ENCODE measurements at regions not wholly inside any gene's neighbourhood (a gene's known extent, or its start where the extent isn't known, plus 50 kb on each side); places are given as distances from the start of the nearest gene placed in this dataset.

GRCh38 chr2:145268931-145269330 is 749.0 kb upstream of the ZEB2 start:
- H3K4me1 Mint-ChIP-seq: no peaks in the 10 kb centered on the region
- no peak overlapping the region for H3K4me3 Mint-ChIP-seq
- no peaks in the 10 kb centered on the region for H3K27me3 Mint-ChIP-seq
- no peaks in the 10 kb centered on the region for H3K36me3 Mint-ChIP-seq
- no peak overlapping the region for H3K27ac Mint-ChIP-seq
- H3K9me3 Mint-ChIP-seq: peaks cover 7% of the 10 kb centered on the region

- no peaks in the 10 kb centered on the region for H3K4me1 Mint-ChIP-seq
Measured at GRCh38 chr2:145267451-145267850, 747.5 kb upstream of the ZEB2 start.

DNA sequence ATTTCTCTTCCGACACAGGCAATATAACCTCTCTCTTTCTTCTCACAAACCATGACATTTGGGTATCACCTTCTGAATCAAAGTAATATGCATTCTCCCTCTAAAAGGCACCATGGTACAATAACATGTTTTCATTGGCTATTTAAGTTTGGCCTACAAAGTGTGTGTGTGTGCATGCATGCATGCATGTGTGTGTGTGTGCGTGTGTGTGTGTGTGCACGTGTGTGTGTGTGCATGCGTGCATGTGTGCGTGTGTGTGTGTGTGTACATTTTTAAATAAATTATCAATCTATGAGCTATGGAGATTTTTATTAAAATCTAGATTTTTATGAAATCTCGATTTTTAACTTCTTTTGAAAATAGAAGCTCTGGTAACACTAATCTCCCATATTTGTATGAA is 745.3 kb upstream of the ZEB2 start:
- Mint-ChIP-seq H3K4me3 (no peak overlapping the region), H3K4me1 (no peaks in the 10 kb centered on the region), H3K9me3 (no peaks in the 10 kb centered on the region), H3K36me3 (no peaks in the 10 kb centered on the region), H3K27ac (no peak overlapping the region), H3K27me3 (no peaks in the 10 kb centered on the region)

More at GRCh38 chr2:145267451-145267850, 747.5 kb upstream of the ZEB2 start:
- H3K27me3 Mint-ChIP-seq: no peaks in the 10 kb centered on the region
- H3K4me3 Mint-ChIP-seq: no peak overlapping the region
- no peaks in the 10 kb centered on the region for H3K36me3 Mint-ChIP-seq
- H3K27ac Mint-ChIP-seq: no peak overlapping the region
- peaks cover 4% of the 10 kb centered on the region for H3K9me3 Mint-ChIP-seq

- Mint-ChIP-seq H3K36me3 (no peaks in the 10 kb centered on the region), H3K27ac (no peak overlapping the region), H3K9me3 (no peaks in the 10 kb centered on the region), H3K4me3 (no peak overlapping the region), H3K27me3 (no peaks in the 10 kb centered on the region), H3K4me1 (no peaks in the 10 kb centered on the region)
Measured at GRCh38 chr2:145260674-145261073, 740.8 kb upstream of the ZEB2 start.

DNA sequence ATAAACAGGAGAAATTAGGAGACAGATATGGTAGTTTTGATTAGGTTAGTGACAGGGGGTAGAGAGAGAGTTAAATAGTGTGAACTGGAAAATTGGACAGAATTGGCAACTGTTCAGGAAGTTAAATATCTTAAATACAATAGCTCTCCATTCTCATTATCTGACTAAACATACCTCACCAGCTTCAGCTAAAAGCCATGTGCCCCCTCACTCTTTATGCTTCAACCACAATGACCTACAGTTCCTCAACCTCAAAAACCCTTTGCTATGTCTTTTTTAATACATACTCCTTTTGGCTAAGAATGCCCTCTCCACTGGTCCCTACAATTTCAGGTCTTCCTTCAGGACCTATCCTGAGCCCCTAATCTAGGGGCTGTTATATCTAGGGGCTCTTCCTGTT is 740.2 kb upstream of the ZEB2 start:
- Mint-ChIP-seq H3K4me3 (no peak overlapping the region), H3K27ac (no peak overlapping the region), H3K9me3 (no peaks in the 10 kb centered on the region), H3K27me3 (no peaks in the 10 kb centered on the region), H3K4me1 (no peaks in the 10 kb centered on the region), H3K36me3 (no peaks in the 10 kb centered on the region)

GRCh38 chr2:145258903-145259579 is 739.1 kb upstream of the ZEB2 start:
- Mint-ChIP-seq H3K36me3 (no peaks in the 10 kb centered on the region), H3K4me1 (no peaks in the 10 kb centered on the region), H3K27me3 (no peaks in the 10 kb centered on the region), H3K27ac (no peak overlapping the region), H3K4me3 (no peak overlapping the region), H3K9me3 (no peaks in the 10 kb centered on the region)

- no peaks in the 10 kb centered on the region for H3K27me3 Mint-ChIP-seq
- H3K36me3 Mint-ChIP-seq: no peaks in the 10 kb centered on the region
- H3K4me1 Mint-ChIP-seq: no peaks in the 10 kb centered on the region
- no peaks in the 10 kb centered on the region for H3K9me3 Mint-ChIP-seq
- no peak overlapping the region for H3K4me3 Mint-ChIP-seq
- no peak overlapping the region for H3K27ac Mint-ChIP-seq
Measured at GRCh38 chr2:145257931-145258330, 738.0 kb upstream of the ZEB2 start.

DNA sequence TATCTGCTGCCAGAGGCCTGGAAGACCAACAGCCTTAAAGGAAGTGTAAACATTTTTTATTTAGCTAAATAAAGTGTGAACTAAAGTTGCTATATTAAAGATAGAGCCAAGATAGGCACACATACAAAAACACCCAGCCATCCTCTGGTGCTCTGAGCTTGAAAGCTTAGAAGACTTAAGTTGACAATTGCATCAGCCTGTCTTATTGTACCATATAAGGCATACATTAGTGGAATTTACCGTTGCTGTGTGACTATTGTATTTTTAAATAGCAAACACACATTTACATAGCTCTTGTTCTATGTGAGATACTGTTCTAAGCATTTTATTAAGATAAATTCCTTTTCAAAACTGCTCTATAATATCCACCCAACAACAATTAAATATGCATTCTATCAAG is 736.6 kb upstream of the ZEB2 start:
- Mint-ChIP-seq H3K36me3 (no peaks in the 10 kb centered on the region), H3K27me3 (no peaks in the 10 kb centered on the region)

GRCh38 chr2:145254291-145254690 is 734.4 kb upstream of the ZEB2 start:
- Mint-ChIP-seq H3K4me3 (no peak overlapping the region), H3K9me3 (peaks cover 4% of the 10 kb centered on the region), H3K36me3 (no peaks in the 10 kb centered on the region), H3K27me3 (no peaks in the 10 kb centered on the region), H3K4me1 (no peaks in the 10 kb centered on the region), H3K27ac (no peak overlapping the region)

More for the DNA sequence above, 736.6 kb upstream of the ZEB2 start:
- no peak overlapping the region for H3K4me3 Mint-ChIP-seq
- H3K9me3 Mint-ChIP-seq: no peaks in the 10 kb centered on the region
- no peaks in the 10 kb centered on the region for H3K4me1 Mint-ChIP-seq
- no peak overlapping the region for H3K27ac Mint-ChIP-seq

- Mint-ChIP-seq H3K27ac (no peak overlapping the region), H3K4me1 (no peaks in the 10 kb centered on the region), H3K36me3 (no peaks in the 10 kb centered on the region), H3K4me3 (no peak overlapping the region), H3K27me3 (no peaks in the 10 kb centered on the region), H3K9me3 (peaks cover 4% of the 10 kb centered on the region)
Measured at GRCh38 chr2:145253492-145253891, 733.6 kb upstream of the ZEB2 start.

GRCh38 chr2:145245268-145245870 is 725.5 kb upstream of the ZEB2 start:
- H3K36me3 Mint-ChIP-seq: no peaks in the 10 kb centered on the region

DNA sequence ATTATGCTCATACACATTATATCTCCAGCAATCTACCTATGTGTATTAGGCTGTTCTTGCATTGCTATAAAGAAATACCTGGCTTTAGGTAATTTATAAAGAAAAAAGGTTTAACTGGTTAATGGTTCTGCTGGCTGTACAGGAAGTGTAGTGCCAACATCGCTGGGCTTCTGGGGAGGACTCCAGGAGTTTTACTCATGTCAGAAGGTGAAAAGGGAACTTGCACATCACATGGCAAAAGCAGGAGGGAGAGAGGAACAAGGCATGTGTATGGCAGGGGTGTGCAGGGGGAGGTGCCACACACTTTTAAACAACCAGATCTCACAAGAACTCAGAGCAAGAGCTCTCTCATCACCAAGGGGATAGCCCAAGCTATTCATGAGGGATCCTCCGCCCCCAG is 715.4 kb upstream of the ZEB2 start:
- Mint-ChIP-seq H3K36me3 (no peaks in the 10 kb centered on the region), H3K27me3 (no peaks in the 10 kb centered on the region), H3K27ac (no peak overlapping the region), H3K4me1 (no peaks in the 10 kb centered on the region), H3K4me3 (no peak overlapping the region), H3K9me3 (peaks cover 5% of the 10 kb centered on the region)

More at GRCh38 chr2:145245268-145245870, 725.5 kb upstream of the ZEB2 start:
- Mint-ChIP-seq H3K27ac (no peak overlapping the region), H3K9me3 (peaks cover 4% of the 10 kb centered on the region), H3K4me3 (no peak overlapping the region), H3K27me3 (no peaks in the 10 kb centered on the region), H3K4me1 (no peaks in the 10 kb centered on the region)

- H3K4me1 Mint-ChIP-seq: no peaks in the 10 kb centered on the region
- H3K9me3 Mint-ChIP-seq: peaks cover 5% of the 10 kb centered on the region
- H3K27me3 Mint-ChIP-seq: no peaks in the 10 kb centered on the region
Measured at GRCh38 chr2:145230546-145230945, 710.6 kb upstream of the ZEB2 start.

DNA sequence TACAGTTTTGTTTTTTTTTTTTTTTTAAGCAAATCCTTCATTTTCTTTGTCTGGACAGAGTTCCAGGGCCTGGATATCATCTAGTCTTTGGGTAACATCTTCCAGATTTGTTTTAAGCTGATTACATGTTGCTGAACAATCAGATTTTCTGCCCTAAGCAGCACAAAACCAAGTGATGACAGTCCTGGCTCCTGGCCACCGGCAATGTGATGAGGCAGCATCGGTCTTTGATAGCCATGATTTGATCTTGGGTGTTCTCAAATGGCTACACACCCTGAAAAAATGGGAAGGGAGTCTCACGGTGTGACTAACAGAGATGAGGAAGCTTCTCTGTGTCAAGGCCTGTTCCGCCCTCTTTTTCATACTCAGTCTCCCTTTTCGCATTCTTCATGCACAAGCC is 708.6 kb upstream of the ZEB2 start:
- Mint-ChIP-seq H3K36me3 (no peaks in the 10 kb centered on the region), H3K9me3 (peaks cover 5% of the 10 kb centered on the region), H3K27me3 (no peaks in the 10 kb centered on the region), H3K4me3 (no peak overlapping the region), H3K4me1 (no peaks in the 10 kb centered on the region), H3K27ac (no peak overlapping the region)

More at GRCh38 chr2:145230546-145230945, 710.6 kb upstream of the ZEB2 start:
- H3K36me3 Mint-ChIP-seq: no peaks in the 10 kb centered on the region
- H3K4me3 Mint-ChIP-seq: no peak overlapping the region
- no peak overlapping the region for H3K27ac Mint-ChIP-seq

GRCh38 chr2:145226901-145227300 is 707.0 kb upstream of the ZEB2 start:
- no peaks in the 10 kb centered on the region for H3K27me3 Mint-ChIP-seq
- no peak overlapping the region for H3K27ac Mint-ChIP-seq
- H3K36me3 Mint-ChIP-seq: no peaks in the 10 kb centered on the region
- no peak overlapping the region for H3K4me3 Mint-ChIP-seq
- no peaks in the 10 kb centered on the region for H3K9me3 Mint-ChIP-seq
- H3K4me1 Mint-ChIP-seq: no peaks in the 10 kb centered on the region

DNA sequence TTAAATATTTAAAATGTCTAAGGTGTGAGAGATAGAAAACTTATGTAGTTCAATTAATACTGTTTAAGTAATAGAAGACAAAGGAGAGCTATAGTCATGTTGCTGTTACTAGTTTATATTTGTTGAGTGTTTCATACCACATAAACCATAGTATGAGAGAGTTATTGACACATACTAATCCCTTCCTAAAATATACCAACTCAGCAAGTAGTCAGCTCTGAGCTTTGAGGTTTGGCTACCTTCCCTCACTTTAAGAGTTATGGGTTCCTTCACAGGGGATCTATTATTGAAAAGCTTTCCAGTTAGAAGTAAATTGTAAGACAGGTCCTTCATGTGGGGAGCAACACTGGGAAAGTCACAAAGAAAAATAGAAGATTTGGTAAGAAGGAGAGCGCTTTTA is 701.6 kb upstream of the ZEB2 start:
- Mint-ChIP-seq H3K4me3 (no peak overlapping the region), H3K9me3 (no peaks in the 10 kb centered on the region), H3K36me3 (no peaks in the 10 kb centered on the region), H3K27ac (no peak overlapping the region), H3K4me1 (no peaks in the 10 kb centered on the region), H3K27me3 (no peaks in the 10 kb centered on the region)

DNA sequence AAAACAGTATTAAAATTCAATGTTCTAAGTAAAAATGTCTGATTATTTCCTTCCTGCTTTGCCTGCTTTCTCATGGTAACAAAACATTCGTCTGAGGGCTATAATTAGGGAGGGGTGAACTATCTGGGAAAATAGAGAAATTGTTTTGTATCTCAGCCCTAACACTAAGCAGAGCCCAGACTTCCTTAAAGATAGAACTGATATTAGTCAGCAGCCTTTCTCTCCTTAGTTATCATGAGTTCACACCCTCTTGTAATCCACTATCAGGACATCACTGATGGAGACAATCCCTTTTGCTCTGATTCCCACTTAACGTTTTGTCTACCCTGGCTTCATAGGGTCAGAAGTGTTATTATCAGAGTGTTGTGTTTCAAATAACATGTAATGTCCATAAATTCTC is 701.1 kb upstream of the ZEB2 start:
- H3K36me3 Mint-ChIP-seq: no peaks in the 10 kb centered on the region
- no peaks in the 10 kb centered on the region for H3K4me1 Mint-ChIP-seq
- no peaks in the 10 kb centered on the region for H3K9me3 Mint-ChIP-seq
- no peak overlapping the region for H3K4me3 Mint-ChIP-seq
- H3K27me3 Mint-ChIP-seq: no peaks in the 10 kb centered on the region
- no peak overlapping the region for H3K27ac Mint-ChIP-seq

Measured in activated naive CD4-positive, alpha-beta T cell treated with anti-CD3 and anti-CD28 coated beads, Interleukin-2, amount 50 U/mL, for 24 hours (primary cell).